C4-2B (cell line): ENCODE measurements at regions not wholly inside any gene's neighbourhood (a gene's known extent, or its start where the extent isn't known, plus 50 kb on each side); places are given as distances from the start of the nearest gene placed in this dataset.

Source experiments
- ZFX ChIP-seq: fragments of 450-650 bp; IDR thresholded peaks from 2 replicates; pipeline ENCODE4 v1.6.1; 2017
- TF ChIP-seq, protein P1 (sequence below): fragments of 450-650 bp; conservative IDR thresholded peaks from 2 replicates; pipeline ENCODE4 v1.5.1; 2017; ENCODE audit warnings: mild to moderate bottlenecking

DNA sequence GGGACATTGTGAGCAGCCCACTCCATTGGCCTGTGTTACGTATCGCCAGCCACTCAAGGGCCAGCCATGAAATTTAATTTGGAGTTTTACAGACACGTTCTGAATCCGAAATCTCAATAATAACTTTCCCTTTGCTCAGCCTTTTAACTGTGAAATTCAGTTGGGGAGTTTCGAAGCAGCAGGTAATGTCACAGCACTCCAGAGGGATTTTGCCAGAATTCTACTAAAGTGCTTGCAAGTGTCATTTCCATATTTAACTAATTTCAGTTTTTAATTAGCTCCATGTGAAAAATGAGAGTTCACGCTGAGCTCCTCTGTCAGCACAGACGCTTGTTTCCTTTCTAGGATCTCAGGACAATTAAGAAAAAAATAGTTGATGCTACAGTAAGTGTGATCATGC lies 267.1 kb upstream of the WWC1 start:
- TF ChIP-seq, protein P1, sequence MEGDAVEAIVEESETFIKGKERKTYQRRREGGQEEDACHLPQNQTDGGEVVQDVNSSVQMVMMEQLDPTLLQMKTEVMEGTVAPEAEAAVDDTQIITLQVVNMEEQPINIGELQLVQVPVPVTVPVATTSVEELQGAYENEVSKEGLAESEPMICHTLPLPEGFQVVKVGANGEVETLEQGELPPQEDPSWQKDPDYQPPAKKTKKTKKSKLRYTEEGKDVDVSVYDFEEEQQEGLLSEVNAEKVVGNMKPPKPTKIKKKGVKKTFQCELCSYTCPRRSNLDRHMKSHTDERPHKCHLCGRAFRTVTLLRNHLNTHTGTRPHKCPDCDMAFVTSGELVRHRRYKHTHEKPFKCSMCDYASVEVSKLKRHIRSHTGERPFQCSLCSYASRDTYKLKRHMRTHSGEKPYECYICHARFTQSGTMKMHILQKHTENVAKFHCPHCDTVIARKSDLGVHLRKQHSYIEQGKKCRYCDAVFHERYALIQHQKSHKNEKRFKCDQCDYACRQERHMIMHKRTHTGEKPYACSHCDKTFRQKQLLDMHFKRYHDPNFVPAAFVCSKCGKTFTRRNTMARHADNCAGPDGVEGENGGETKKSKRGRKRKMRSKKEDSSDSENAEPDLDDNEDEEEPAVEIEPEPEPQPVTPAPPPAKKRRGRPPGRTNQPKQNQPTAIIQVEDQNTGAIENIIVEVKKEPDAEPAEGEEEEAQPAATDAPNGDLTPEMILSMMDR = no peak
- no peak for TF ChIP-seq ZFX
